Erythroblast (primary cell): ENCODE measurements at regions not wholly inside any gene's neighbourhood (a gene's known extent, or its start where the extent isn't known, plus 50 kb on each side); places are given as distances from the start of the nearest gene placed in this dataset.

Source experiments
- DNase-seq, 2 experiments: peaks; one replicate each; lab custom pipeline; 2025; lab: John Stamatoyannopoulos, UW
- GATA1 ChIP-seq: IDR thresholded peaks from 2 replicates; pipeline ENCODE4 v1.6.1; 2011; ENCODE audit warnings: low read depth, mild to moderate bottlenecking, control low read depth, low read length, moderate library complexity
- POLR2A ChIP-seq: IDR thresholded peaks from 2 replicates; pipeline ENCODE4 v1.6.1; 2011; ENCODE audit warnings: mild to moderate bottlenecking, low read length

- DNase-seq = no peak
- TF ChIP-seq POLR2A (no peak), GATA1 (no peak)
Observed at GRCh38 chr10:90354914-90355313, 502.9 kb downstream of the HTR7 start.

- TF ChIP-seq GATA1 (no peak), POLR2A (no peak)
- no peak for DNase-seq
Observed at GRCh38 chr10:90363799-90364483, 493.9 kb downstream of the HTR7 start.

GRCh38 chr10:90372451-90372850 is 485.4 kb downstream of the HTR7 start:
- DNase-seq = no peak
- TF ChIP-seq GATA1 (no peak), POLR2A (no peak)

GRCh38 chr10:90373911-90374310 is 483.9 kb downstream of the HTR7 start:
- TF ChIP-seq GATA1 (no peak), POLR2A (no peak)
- no peak for DNase-seq

DNA sequence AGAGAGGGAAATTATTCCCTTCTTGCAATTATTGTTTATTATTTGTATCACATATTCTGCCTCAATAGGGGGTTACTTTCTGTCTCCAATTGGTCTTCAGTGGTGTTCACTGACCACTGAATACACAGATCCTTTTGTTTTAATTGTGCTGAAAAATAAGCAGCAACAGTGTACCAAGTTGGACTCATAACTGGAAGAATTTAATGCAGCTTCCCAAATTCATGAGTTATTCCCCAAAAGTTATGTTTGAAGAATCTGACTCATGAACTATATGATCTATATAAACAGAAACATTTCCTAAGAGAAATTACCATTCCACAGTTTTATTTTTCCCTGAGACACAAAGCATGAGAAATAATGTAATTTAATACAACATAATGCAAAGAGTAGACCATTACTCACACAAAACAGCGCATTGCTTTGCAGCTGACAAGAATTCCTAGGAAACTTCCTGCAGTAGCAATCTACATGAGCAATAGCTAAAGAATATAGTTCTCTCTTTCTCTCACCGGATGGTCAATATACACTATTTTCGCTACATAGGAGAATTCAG is 479.2 kb downstream of the HTR7 start:
- DNase-seq = no peak

DNA sequence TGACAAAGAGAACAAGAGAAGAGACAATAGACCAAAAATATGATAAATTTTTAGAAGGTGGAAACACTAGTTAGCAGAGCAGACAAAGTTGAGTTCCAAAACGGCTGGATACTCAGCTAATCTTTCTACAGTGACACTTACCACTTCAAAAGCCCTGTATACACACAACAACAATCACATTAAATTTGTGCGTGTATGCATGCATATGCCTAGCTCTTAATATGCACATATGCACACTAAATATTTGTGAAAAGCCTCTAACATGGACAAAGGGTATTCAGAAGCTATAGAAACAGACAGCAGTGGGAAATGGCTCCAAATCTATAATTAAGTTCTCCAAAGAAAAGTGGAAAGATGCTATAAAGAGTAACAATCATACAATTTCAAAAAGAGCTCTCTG is 476.4 kb downstream of the HTR7 start:
- TF ChIP-seq GATA1 (no peak), POLR2A (no peak)
- DNase-seq = no peak

More for the DNA sequence above, 479.2 kb downstream of the HTR7 start:
- TF ChIP-seq POLR2A (no peak), GATA1 (no peak)

DNA sequence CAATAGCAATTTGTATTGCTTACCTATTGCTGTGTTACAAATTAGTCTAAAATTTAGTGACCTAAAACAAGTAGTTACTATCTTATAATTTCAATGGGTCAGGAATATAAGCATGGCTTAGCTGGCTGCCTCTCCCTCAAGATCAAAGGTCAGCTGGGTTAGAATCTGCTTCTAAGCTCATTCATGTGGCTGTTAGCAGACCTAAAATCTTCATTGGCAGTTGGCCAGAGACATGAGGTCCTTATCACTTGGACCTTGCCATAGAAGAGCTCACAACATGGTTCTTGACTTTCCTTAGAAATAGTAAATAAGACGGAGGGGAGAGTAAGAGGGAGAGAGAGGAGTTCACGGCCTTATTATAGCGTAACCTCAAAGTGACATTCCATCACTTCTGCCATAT is 468.0 kb downstream of the HTR7 start:
- TF ChIP-seq GATA1 (no peak), POLR2A (no peak)
- no peak for DNase-seq

- TF ChIP-seq POLR2A (no peak), GATA1 (no peak)
- no peak for DNase-seq
Observed at GRCh38 chr10:90394311-90394710, 463.5 kb downstream of the HTR7 start.

GRCh38 chr10:90396721-90397120 is 461.1 kb downstream of the HTR7 start:
- no peak for DNase-seq

GRCh38 chr10:90398566-90398965 is 459.3 kb downstream of the HTR7 start:
- TF ChIP-seq GATA1 = no peak
- TF ChIP-seq POLR2A = no peak
- no peak for DNase-seq

More at GRCh38 chr10:90396721-90397120, 461.1 kb downstream of the HTR7 start:
- TF ChIP-seq POLR2A (no peak), GATA1 (no peak)

DNA sequence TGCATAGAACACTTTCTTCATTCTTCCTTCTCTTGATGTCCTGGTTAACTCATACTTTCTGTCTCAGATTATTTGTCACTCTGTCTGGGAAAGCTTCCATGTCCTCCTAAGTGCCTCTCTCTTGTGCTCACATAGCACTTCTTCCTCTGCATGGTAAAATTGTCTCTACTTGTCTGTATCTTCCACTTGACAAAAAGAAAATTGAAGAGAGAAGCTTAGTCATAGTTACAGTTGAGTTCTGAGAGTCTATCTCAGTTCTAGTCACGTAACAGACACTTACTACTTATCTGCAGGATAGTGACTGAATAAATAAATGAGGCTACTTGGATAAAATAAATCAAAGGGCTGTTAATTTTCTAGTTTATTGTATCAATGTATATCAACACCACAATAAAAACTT is 458.1 kb downstream of the HTR7 start:
- DNase-seq = no peak
- no peak for TF ChIP-seq POLR2A
- no peak for TF ChIP-seq GATA1

DNA sequence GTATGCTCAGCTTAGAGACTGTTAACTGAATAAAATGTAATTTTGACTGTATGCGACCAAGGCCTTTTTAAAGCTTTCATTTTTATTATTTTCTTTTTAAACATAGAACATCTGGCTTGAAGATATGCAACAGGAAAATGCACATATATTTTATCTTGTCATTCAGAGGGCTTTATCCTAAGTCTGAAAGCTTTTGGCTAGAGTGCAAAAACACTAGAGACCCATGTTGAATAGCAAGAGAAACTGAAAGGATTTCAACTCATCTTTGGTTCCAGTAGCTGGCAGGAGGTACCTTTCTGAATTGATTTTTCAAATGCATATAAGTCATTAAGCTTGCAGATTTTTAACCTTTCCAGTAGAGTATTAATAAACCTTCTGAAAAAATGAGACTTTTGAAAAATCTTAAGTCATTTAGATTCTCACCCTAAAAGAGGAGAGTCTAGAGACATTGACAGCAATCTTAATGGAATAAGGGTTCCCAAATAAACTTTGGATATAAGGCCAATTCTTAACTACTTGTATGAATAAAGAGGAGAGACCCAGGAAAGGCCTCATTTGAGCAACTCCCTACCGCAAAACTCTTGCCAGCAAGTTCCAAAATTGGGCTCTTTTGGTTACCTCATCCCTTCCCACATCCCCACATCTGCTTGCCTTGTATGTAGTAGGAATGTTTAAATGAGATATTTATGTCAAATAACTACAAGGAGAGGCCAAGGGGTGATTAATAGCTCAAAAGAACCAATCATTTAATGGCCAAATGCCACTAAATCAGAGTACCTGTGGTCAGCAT is 454.4 kb downstream of the HTR7 start:
- no peak for TF ChIP-seq GATA1
- no peak for TF ChIP-seq POLR2A
- DNase-seq = no peak

DNA sequence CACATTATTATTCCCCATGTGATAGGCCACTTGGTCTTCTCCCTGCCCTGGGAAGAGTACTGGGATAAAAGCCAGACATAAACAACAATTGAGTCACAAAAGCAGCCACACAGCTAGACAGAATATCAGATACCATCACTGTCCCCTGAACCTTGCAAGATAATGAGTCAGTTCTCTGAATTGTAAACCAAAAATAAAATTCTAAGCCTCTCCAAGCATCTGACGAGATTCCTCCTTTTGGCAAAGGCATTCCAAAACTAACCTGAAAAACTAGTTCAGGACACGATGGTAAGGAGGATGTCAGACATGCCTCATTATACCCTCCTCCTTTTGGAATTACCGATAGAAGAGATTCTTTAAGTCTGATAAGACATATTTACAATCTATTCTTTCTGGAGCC is 450.7 kb downstream of the HTR7 start:
- no peak for TF ChIP-seq GATA1
- TF ChIP-seq POLR2A = no peak
- DNase-seq = no peak

- no peak for DNase-seq
- TF ChIP-seq POLR2A = no peak
- TF ChIP-seq GATA1 = no peak
Observed at GRCh38 chr10:90407851-90408250, 450.0 kb downstream of the HTR7 start.

- TF ChIP-seq GATA1 = no peak
- no peak for TF ChIP-seq POLR2A
- DNase-seq = no peak
Observed at GRCh38 chr10:90412582-90412981, 445.3 kb downstream of the HTR7 start.
